H9 (cell line): ENCODE measurements at regions not wholly inside any gene's neighbourhood (a gene's known extent, or its start where the extent isn't known, plus 50 kb on each side); places are given as distances from the start of the nearest gene placed in this dataset.

Experiments used
- DNase-seq: peaks from one replicate; pipeline ENCODE4 v3.0.0-alpha.2; 2017
- H2AFZ ChIP-seq: one replicate; pipeline ENCODE4 v1.6.1; 2013; ENCODE audit warnings: mild to moderate bottlenecking, low read length, control low read depth, moderate library complexity
- H2AK5ac ChIP-seq: 2 replicates; pipeline ENCODE4 v1.6.1; 2013; ENCODE audit warnings: low read length, control low read depth, mixed read lengths; ENCODE audit not compliant: insufficient read length
- H2BK120ac ChIP-seq: one replicate; pipeline ENCODE4 v1.6.1; 2013; ENCODE audit warnings: low read depth, mild to moderate bottlenecking, low read length, control low read depth, inconsistent platforms; ENCODE audit not compliant: poor library complexity, severe bottlenecking
- H2BK12ac ChIP-seq: 2 replicates; pipeline ENCODE4 v1.6.1; 2013; ENCODE audit warnings: low read length, control low read depth, mixed read lengths, low read depth; ENCODE audit not compliant: insufficient read length
- H2BK15ac ChIP-seq: 2 replicates; pipeline ENCODE4 v1.6.1; 2013; ENCODE audit warnings: low read depth, low read length, control low read depth
- H2BK20ac ChIP-seq: one replicate; pipeline ENCODE4 v1.6.1; 2013; ENCODE audit warnings: low read depth, mild to moderate bottlenecking, low read length, control low read depth, inconsistent platforms; ENCODE audit not compliant: poor library complexity, severe bottlenecking
- H2BK5ac ChIP-seq: 2 replicates; pipeline ENCODE4 v1.6.1; 2013; ENCODE audit warnings: low read length, control low read depth, mixed read lengths; ENCODE audit not compliant: insufficient read length
- H3K14ac ChIP-seq: 2 replicates; pipeline ENCODE4 v1.6.1; 2013; ENCODE audit warnings: low read length, control low read depth; ENCODE audit not compliant: insufficient read depth
- H3K18ac ChIP-seq: 2 replicates; pipeline ENCODE4 v1.6.1; 2013; ENCODE audit warnings: low read depth, mild to moderate bottlenecking, mixed read lengths, low read length, control low read depth; ENCODE audit not compliant: insufficient read length
- H3K23ac ChIP-seq: 2 replicates; pipeline ENCODE4 v1.6.1; 2013; ENCODE audit warnings: low read length, control low read depth, mixed read lengths, low read depth; ENCODE audit not compliant: insufficient read length
- H3K23me2 ChIP-seq: 2 replicates; pipeline ENCODE4 v1.6.1; 2013; ENCODE audit warnings: low read depth, mild to moderate bottlenecking, mixed read lengths, low read length, control low read depth; ENCODE audit not compliant: insufficient read length, poor library complexity, severe bottlenecking
- H3K27ac ChIP-seq: 2 replicates; pipeline ENCODE4 v1.5.1; 2013; ENCODE audit warnings: low read length, control low read depth, mixed read lengths, low read depth; ENCODE audit not compliant: insufficient read length
- H3K27me3 ChIP-seq: 2 replicates; pipeline ENCODE4 v1.6.1; 2013; ENCODE audit warnings: low read length, control low read depth, inconsistent platforms; ENCODE audit not compliant: insufficient read depth
- H3K4ac ChIP-seq: 2 replicates; pipeline ENCODE4 v1.6.1; 2013; ENCODE audit warnings: low read depth, mild to moderate bottlenecking, control low read depth, inconsistent platforms, low read length, moderate library complexity
- H3K4me1 ChIP-seq: 2 replicates; pipeline ENCODE4 v1.6.1; 2013; ENCODE audit warnings: low read length, control low read depth, inconsistent platforms; ENCODE audit not compliant: insufficient read depth
- H3K4me2 ChIP-seq: 2 replicates; pipeline ENCODE4 v1.6.1; 2013; ENCODE audit warnings: low read length, control low read depth, mixed read lengths; ENCODE audit not compliant: insufficient read length, insufficient read depth
- H3K56ac ChIP-seq: 2 replicates; pipeline ENCODE4 v1.6.1; 2013; ENCODE audit warnings: low read depth, mild to moderate bottlenecking, mixed read lengths, low read length, control low read depth; ENCODE audit not compliant: insufficient read length
- H3K79me1 ChIP-seq: 2 replicates; pipeline ENCODE4 v1.6.1; 2013; ENCODE audit warnings: low read depth, mild to moderate bottlenecking, moderate library complexity, low read length, control low read depth, inconsistent platforms; ENCODE audit not compliant: insufficient read depth, poor library complexity, severe bottlenecking
- H3K79me2 ChIP-seq: 2 replicates; pipeline ENCODE4 v1.6.1; 2013; ENCODE audit warnings: low read length, control low read depth, inconsistent platforms; ENCODE audit not compliant: insufficient read depth
- H3K9ac ChIP-seq: 2 replicates; pipeline ENCODE4 v1.6.1; 2013; ENCODE audit warnings: low read length, control low read depth, mixed read lengths; ENCODE audit not compliant: insufficient read length; ENCODE audit errors: extremely low read depth
- H3K9me3 ChIP-seq: one replicate; pipeline ENCODE4 v1.6.1; 2013; ENCODE audit warnings: low read depth, low read length, inconsistent platforms; ENCODE audit not compliant: control insufficient read depth
- H3T11ph ChIP-seq: one replicate; pipeline ENCODE4 v1.6.1; 2013; ENCODE audit warnings: mild to moderate bottlenecking, low read length, control low read depth, inconsistent platforms
- H4K20me1 ChIP-seq: one replicate; pipeline ENCODE4 v1.6.1; 2013; ENCODE audit not compliant: control insufficient read depth, insufficient read length, insufficient read depth
- H4K5ac ChIP-seq: 2 replicates; pipeline ENCODE4 v1.6.1; 2013; ENCODE audit warnings: low read depth, mild to moderate bottlenecking, mixed read lengths, low read length, control low read depth; ENCODE audit not compliant: insufficient read length
- H4K8ac ChIP-seq: replicated peaks from 2 replicates; pipeline ENCODE4 v1.6.1; 2013; ENCODE audit warnings: low read length, control low read depth, mixed read lengths, low read depth; ENCODE audit not compliant: insufficient read length
- H4K91ac ChIP-seq: 2 replicates; pipeline ENCODE4 v1.6.1; 2013; ENCODE audit warnings: low read depth, mild to moderate bottlenecking, moderate library complexity, mixed read lengths, low read length, control low read depth; ENCODE audit not compliant: insufficient read length
- H3K27ac Mint-ChIP-seq, 3 experiments: 2 replicates in 2 of 3; 3 replicates in 1 of 3; pipeline ENCODE4 v1.8.0; 2020 to 2021; ENCODE audit warnings: mixed read lengths in 3 of 3, mild to moderate bottlenecking in 1 of 3, moderate library complexity in 1 of 3
- H3K27me3 Mint-ChIP-seq: 2 replicates; pipeline ENCODE4 v1.8.0; 2021; ENCODE audit warnings: low read depth, mild to moderate bottlenecking, moderate library complexity, mixed read lengths
- H3K36me3 Mint-ChIP-seq, 3 experiments: 2 replicates in 2 of 3; 3 replicates in 1 of 3; pipeline ENCODE4 v1.8.0; 2020 to 2021; ENCODE audit warnings: low read depth in 3 of 3, mixed read lengths in 3 of 3; ENCODE audit not compliant: insufficient read depth in 1 of 3
- H3K4me1 Mint-ChIP-seq, 2 experiments: 2 replicates each; pipeline ENCODE4 v1.8.0; 2020; ENCODE audit warnings: mixed read lengths in 2 of 2
- H3K4me3 Mint-ChIP-seq, 2 experiments: 2 replicates in 1 of 2; 3 replicates in 1 of 2; pipeline ENCODE4 v1.8.0; 2020 to 2021; ENCODE audit warnings: mild to moderate bottlenecking in 2 of 2, mixed read lengths in 2 of 2, moderate library complexity in 1 of 2
- H3K9me3 Mint-ChIP-seq, 2 experiments: 2 replicates in 1 of 2; 3 replicates in 1 of 2; pipeline ENCODE4 v1.8.0; 2020; ENCODE audit warnings: mild to moderate bottlenecking in 2 of 2, mixed read lengths in 2 of 2, moderate library complexity in 1 of 2
- CTCF ChIP-seq: fragments of 200-600 bp; sonication (generic); conservative IDR thresholded peaks from 3 replicates; pipeline ENCODE4 v1.8.0; 2021; ENCODE audit warnings: antibody characterized with exemption, mild to moderate bottlenecking
- WGBS: extraction: QIAGEN DNeasy Blood & Tissue Kit; methylation state at CpG from one replicate; pipeline ENCODE4 v1.1.7; 2013; ENCODE audit warnings: missing lambda C conversion rate, low lambda C conversion rate, mixed read lengths; ENCODE audit not compliant: insufficient read length; ENCODE audit errors: extremely low coverage; 5-methylcytosine and 5-hydroxymethylcytosine counted together

- Histone ChIP-seq H2BK5ac (no peak overlapping the region), H3K23me2 (no peaks in the 10 kb centered on the region), H3K23ac (no peak overlapping the region), H2AFZ (no peak overlapping the region), H2BK20ac (no peak overlapping the region), H3K27me3 (no peaks in the 10 kb centered on the region), H2AK5ac (no peak overlapping the region), H2BK15ac (no peak overlapping the region), H4K20me1 (no peaks in the 10 kb centered on the region), H4K91ac (no peak overlapping the region), H3K14ac (no peak overlapping the region), H3K79me2 (no peaks in the 10 kb centered on the region), H4K8ac (no peak overlapping the region), H3K4me1 (no peaks in the 10 kb centered on the region), H3K27ac (no peak overlapping the region), H4K5ac (no peak overlapping the region), H2BK120ac (no peak overlapping the region), H3T11ph (no peak overlapping the region), H3K18ac (no peak overlapping the region), H3K4ac (no peak overlapping the region), H3K79me1 (no peaks in the 10 kb centered on the region), H2BK12ac (no peak overlapping the region), H3K56ac (no peak overlapping the region), H3K9ac (no peak overlapping the region), H3K4me2 (no peak overlapping the region), H3K9me3 (no peaks in the 10 kb centered on the region)
- no CpG with 5 or more reads among the region's 2 CpGs for WGBS
- Mint-ChIP-seq H3K27ac (no peak overlapping the region), H3K4me3 (no peak overlapping the region), H3K27me3 (no peaks in the 10 kb centered on the region), H3K9me3 (no peaks in the 10 kb centered on the region), H3K36me3 (no peaks in the 10 kb centered on the region), H3K4me1 (no peaks in the 10 kb centered on the region)
- no peak for DNase-seq
- no peak for TF ChIP-seq CTCF
Observed at GRCh38 chr7:85714951-85715350, 528.1 kb upstream of the SEMA3D start.
